ENCODE measurements at regions not wholly inside any gene's neighbourhood (a gene's known extent, or its start where the extent isn't known, plus 50 kb on each side); places are given as distances from the start of the nearest gene placed in this dataset.

DNA sequence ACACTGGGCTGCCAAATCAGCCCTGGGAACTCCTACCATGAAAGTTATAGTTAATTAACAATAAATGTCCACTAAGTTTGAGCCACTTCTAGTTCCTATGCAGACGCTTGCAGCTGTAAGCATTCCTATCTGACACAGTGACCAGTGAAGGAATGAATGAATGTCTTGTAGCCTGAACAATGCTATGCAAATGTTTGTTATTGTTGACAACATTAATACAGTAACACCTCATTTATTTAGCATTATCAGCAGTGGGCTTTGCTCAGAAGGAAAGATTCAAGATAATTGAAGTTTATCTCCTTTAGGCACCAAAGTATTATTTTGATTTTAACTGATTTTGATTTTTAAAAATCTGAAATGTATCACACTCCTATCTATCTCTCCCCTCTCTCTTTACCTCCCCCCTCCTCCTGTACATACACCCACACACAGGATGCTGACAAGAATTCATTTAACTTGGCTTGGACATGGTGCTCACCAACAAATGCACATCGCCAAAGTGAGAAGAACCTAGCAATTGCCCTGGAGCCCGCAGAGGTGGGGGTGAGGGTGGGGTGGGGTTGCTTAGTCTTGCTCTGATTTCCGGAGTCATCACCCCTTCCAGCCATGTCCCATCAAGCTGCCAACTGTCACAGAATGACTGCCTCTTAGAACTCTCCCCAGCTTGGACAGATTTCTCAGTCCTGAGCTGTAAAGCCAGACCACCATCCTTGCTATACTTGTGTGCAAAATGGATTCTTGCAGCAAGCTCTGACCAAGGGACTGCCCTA lies 215.3 kb upstream of the CSF3R start:
- Histone ChIP-seq H3K4me1 (ENCODE audit: insufficient read depth, low read length, poor library complexity, severe bottlenecking) (no peaks in the 10 kb centered on the region), H3K9me3 (ENCODE audit: low read depth, low read length, poor library complexity, severe bottlenecking) (no peaks in the 10 kb centered on the region), H3K4me3 (ENCODE audit: low read depth, low read length, poor library complexity, severe bottlenecking) (no peak overlapping the region), H3K27me3 (replicated peaks; ENCODE audit: insufficient read depth, low read depth, low read length, poor library complexity) (peaks cover 34% of the 10 kb centered on the region), H3K36me3 (ENCODE audit: insufficient read depth, low read length, poor library complexity, severe bottlenecking) (no peaks in the 10 kb centered on the region), H3K27ac (ENCODE audit: low read depth, low read length, poor library complexity, severe bottlenecking) (no peak overlapping the region)
- no TSS peak for BruUV-seq (replicated peaks)
- POLR2A ChIA-PET (ENCODE audit: low non-redundant PET), result no interaction called here
- no peak for DNase-seq (ENCODE audit: low spot score)
- CTCF ChIA-PET, result no interaction called here
- TF ChIP-seq, protein P1, sequence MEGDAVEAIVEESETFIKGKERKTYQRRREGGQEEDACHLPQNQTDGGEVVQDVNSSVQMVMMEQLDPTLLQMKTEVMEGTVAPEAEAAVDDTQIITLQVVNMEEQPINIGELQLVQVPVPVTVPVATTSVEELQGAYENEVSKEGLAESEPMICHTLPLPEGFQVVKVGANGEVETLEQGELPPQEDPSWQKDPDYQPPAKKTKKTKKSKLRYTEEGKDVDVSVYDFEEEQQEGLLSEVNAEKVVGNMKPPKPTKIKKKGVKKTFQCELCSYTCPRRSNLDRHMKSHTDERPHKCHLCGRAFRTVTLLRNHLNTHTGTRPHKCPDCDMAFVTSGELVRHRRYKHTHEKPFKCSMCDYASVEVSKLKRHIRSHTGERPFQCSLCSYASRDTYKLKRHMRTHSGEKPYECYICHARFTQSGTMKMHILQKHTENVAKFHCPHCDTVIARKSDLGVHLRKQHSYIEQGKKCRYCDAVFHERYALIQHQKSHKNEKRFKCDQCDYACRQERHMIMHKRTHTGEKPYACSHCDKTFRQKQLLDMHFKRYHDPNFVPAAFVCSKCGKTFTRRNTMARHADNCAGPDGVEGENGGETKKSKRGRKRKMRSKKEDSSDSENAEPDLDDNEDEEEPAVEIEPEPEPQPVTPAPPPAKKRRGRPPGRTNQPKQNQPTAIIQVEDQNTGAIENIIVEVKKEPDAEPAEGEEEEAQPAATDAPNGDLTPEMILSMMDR (conservative IDR thresholded peaks at IDR 0.05; ENCODE audit: low read depth, low read length), result no peak
- no peak for TF ChIP-seq EZH2 (IDR thresholded peaks at IDR 0.05; ENCODE audit: borderline replicate concordance, low read depth, low read length, poor library complexity, severe bottlenecking)
- intact Hi-C loops (cut with micrococcal nuclease; ENCODE audit: unreplicated experiment), result no loop called here

DNA sequence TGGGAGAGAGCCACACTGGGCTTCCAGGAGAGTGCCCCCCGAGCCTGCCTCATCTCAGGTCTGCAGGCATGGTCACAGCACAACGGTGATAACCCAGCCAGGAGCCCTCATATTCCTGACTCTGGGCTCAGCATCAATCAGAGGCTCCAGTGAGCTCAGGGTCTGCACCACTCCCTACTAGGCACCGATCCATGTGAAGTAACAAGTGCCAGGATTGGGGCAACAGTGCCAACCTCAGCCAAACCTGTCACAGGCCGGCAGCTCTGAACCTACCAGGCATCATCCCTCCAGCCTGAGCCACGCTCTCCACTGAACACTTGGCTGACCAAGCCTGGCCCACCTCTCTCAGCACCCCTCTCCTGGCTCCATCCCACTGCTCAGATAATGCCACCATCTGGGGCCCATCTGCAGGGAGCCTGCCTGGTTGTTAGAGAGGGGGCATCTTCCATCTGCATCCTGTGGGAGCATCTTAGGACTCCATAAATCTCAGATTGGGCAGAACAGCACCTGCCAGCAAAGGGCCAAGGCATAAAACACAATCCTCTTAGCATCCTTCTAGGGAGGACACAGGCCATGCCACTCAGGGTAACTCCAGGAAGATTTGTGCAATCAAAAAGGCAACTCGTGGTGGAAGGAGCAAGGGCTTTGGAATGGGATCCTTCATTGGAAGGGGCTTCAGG lies 213.7 kb upstream of the CSF3R start:
- Histone ChIP-seq H3K36me3 (ENCODE audit: insufficient read depth, low read length, poor library complexity, severe bottlenecking) (no peaks in the 10 kb centered on the region), H3K27ac (ENCODE audit: low read depth, low read length, poor library complexity, severe bottlenecking) (no peak overlapping the region), H3K4me1 (ENCODE audit: insufficient read depth, low read length, poor library complexity, severe bottlenecking) (no peaks in the 10 kb centered on the region), H3K27me3 (replicated peaks; ENCODE audit: insufficient read depth, low read depth, low read length, poor library complexity) (peaks cover 51% of the 10 kb centered on the region), H3K9me3 (ENCODE audit: low read depth, low read length, poor library complexity, severe bottlenecking) (no peaks in the 10 kb centered on the region), H3K4me3 (ENCODE audit: low read depth, low read length, poor library complexity, severe bottlenecking) (no peak overlapping the region)
- ChIA-PET POLR2A (ENCODE audit: low non-redundant PET) (no interaction called here), CTCF (no interaction called here)
- TF ChIP-seq EZH2 (IDR thresholded peaks at IDR 0.05; ENCODE audit: borderline replicate concordance, low read depth, low read length, poor library complexity, severe bottlenecking), result no peak
- TF ChIP-seq, protein P1 (conservative IDR thresholded peaks at IDR 0.05; ENCODE audit: low read depth, low read length), result no peak
- intact Hi-C loops (cut with micrococcal nuclease; ENCODE audit: unreplicated experiment), result no loop called here
- no TSS peak for BruUV-seq (replicated peaks)
- DNase-seq (ENCODE audit: low spot score), result no peak

DNA sequence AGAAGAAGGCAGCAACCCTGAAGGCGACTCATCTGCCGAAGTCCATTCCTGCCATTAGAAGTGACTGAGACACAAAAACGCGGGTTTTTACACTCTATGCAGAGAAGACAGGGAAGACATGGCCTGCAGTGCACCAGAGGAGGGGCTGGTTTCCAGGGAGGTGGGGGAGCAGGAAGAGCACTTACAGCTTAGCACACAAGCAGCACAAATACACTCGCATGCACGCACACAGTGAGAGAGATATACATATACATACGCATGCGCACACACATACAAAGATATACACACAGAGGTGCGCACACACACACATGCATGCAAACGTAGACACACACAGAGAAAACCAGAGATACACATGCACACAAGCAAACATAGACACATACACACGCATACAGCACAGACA lies 210.9 kb upstream of the CSF3R start:
- intact Hi-C loops (cut with micrococcal nuclease; ENCODE audit: unreplicated experiment), result no loop called here
- CTCF ChIA-PET, result no interaction called here
- DNase-seq (ENCODE audit: low spot score), result no peak
- H3K36me3 ChIP-seq (ENCODE audit: insufficient read depth, low read length, poor library complexity, severe bottlenecking), result no peaks in the 10 kb centered on the region
- H3K4me3 ChIP-seq (ENCODE audit: low read depth, low read length, poor library complexity, severe bottlenecking), result no peak overlapping the region
- BruUV-seq (replicated peaks), result no TSS peak
- no peaks in the 10 kb centered on the region for H3K4me1 ChIP-seq (ENCODE audit: insufficient read depth, low read length, poor library complexity, severe bottlenecking)
- H3K9me3 ChIP-seq (ENCODE audit: low read depth, low read length, poor library complexity, severe bottlenecking), result no peaks in the 10 kb centered on the region
- TF ChIP-seq EZH2 (IDR thresholded peaks at IDR 0.05; ENCODE audit: borderline replicate concordance, low read depth, low read length, poor library complexity, severe bottlenecking), result no peak
- TF ChIP-seq, protein P1 (conservative IDR thresholded peaks at IDR 0.05; ENCODE audit: low read depth, low read length), result no peak
- POLR2A ChIA-PET (ENCODE audit: low non-redundant PET), result no interaction called here
- peaks cover 53% of the 10 kb centered on the region for H3K27me3 ChIP-seq (replicated peaks; ENCODE audit: insufficient read depth, low read depth, low read length, poor library complexity)
- H3K27ac ChIP-seq (ENCODE audit: low read depth, low read length, poor library complexity, severe bottlenecking), result no peak overlapping the region

Measured in A673 (cell line).